CD4-positive, alpha-beta T cell (primary cell): ENCODE measurements at regions not wholly inside any gene's neighbourhood (a gene's known extent, or its start where the extent isn't known, plus 50 kb on each side); places are given as distances from the start of the nearest gene placed in this dataset.

Source experiments
- ATAC-seq: fragments of 200-7000 bp; cut with Tn5 transposase; one replicate; pipeline ENCODE4 v1.10.0; 2022; ENCODE audit warnings: mild to moderate bottlenecking; ENCODE audit not compliant: poor library complexity
- CTCF ChIA-PET: fragments of 350-600 bp; sonication (Branson Sonifier 250); formaldehyde crosslinking; loops from one replicate; lab custom pipeline; 2021; ENCODE audit warnings: antibody characterized with exemption, inconsistent platforms; lab: Charles Lee
- POLR2A ChIA-PET: fragments of 350-600 bp; sonication (Branson Sonifier 250); formaldehyde crosslinking; loops from one replicate; lab custom pipeline; 2021; ENCODE audit warnings: antibody characterized with exemption, inconsistent platforms; lab: Charles Lee
- DNase-seq, 14 experiments: peaks; one replicate each; pipeline ENCODE4 v3.0.0-alpha.2; 2013 to 2020; ENCODE audit warnings: mixed read lengths in 2 of 14
- H3K27ac ChIP-seq, 2 donors: one replicate each; pipeline versions ENCODE4 v1.5.1 to v1.7.0; 2013; ENCODE audit warnings: low read length in 2 of 2, low read depth in 1 of 2, mild to moderate bottlenecking in 1 of 2
- H3K27me3 ChIP-seq, 2 experiments: 1 replicate in 1 of 2; 2 replicates in 1 of 2; pipeline versions ENCODE4 v1.6.1 to v1.7.0; 2013; ENCODE audit warnings: low read length in 2 of 2, control low read depth in 1 of 2, mild to moderate bottlenecking in 1 of 2, moderate library complexity in 1 of 2; ENCODE audit not compliant: insufficient read depth in 2 of 2, control insufficient read depth in 1 of 2
- H3K36me3 ChIP-seq: one replicate; pipeline ENCODE4 v1.6.1; 2013; ENCODE audit warnings: low read length, control low read depth; ENCODE audit not compliant: insufficient read depth
- H3K4me1 ChIP-seq: one replicate; pipeline ENCODE4 v1.6.1; 2013; ENCODE audit warnings: low read length, control low read depth; ENCODE audit not compliant: insufficient read depth
- H3K4me3 ChIP-seq: one replicate; pipeline ENCODE4 v1.5.1; 2013; ENCODE audit warnings: mild to moderate bottlenecking, low read length, moderate library complexity
- H3K9me3 ChIP-seq, 2 experiments: 1 replicate in 1 of 2; 2 replicates in 1 of 2; pipeline versions ENCODE4 v1.6.1 to v1.7.0; 2013; ENCODE audit warnings: low read length in 2 of 2, mild to moderate bottlenecking in 2 of 2, control low read depth in 1 of 2, moderate library complexity in 1 of 2; ENCODE audit not compliant: control insufficient read depth in 1 of 2, insufficient read depth in 1 of 2
- H3K27ac Mint-ChIP-seq: one replicate; pipeline ENCODE4 v1.8.0; 2020; ENCODE audit warnings: mixed read lengths
- H3K27me3 Mint-ChIP-seq: one replicate; pipeline ENCODE4 v1.8.0; 2021; ENCODE audit warnings: mixed read lengths
- H3K36me3 Mint-ChIP-seq: one replicate; pipeline ENCODE4 v1.8.0; 2021; ENCODE audit warnings: low read depth, mixed read lengths
- H3K4me1 Mint-ChIP-seq: one replicate; pipeline ENCODE4 v1.8.0; 2021; ENCODE audit warnings: low read depth, mixed read lengths
- H3K4me3 Mint-ChIP-seq: one replicate; pipeline ENCODE4 v1.8.0; 2020; ENCODE audit warnings: mild to moderate bottlenecking, mixed read lengths
- H3K9me3 Mint-ChIP-seq: one replicate; pipeline ENCODE4 v1.8.0; 2020; ENCODE audit warnings: mixed read lengths
- CTCF ChIP-seq: fragments of 200-600 bp; IDR thresholded peaks from one replicate; pipeline ENCODE4 v1.8.0; 2022; ENCODE audit warnings: antibody characterized with exemption, mild to moderate bottlenecking
- intact Hi-C, 2 experiments: fragments of 100-400 bp; cut with DNase I in 1 of 2; cut with micrococcal nuclease in 1 of 2; formaldehyde crosslinking; loops; one replicate each; pipeline versions ENCODE4 v1.15.1 to v1.9.0; 2023 to 2025; cut with DNase I, micrococcal nuclease

- intact Hi-C loops, result no loop called here
- H3K9me3 Mint-ChIP-seq, result no peaks in the 10 kb centered on the region
- H3K36me3 ChIP-seq, result no peaks in the 10 kb centered on the region
- H3K27me3 ChIP-seq, result no peaks in the 10 kb centered on the region
- H3K27ac Mint-ChIP-seq, result no peak overlapping the region
- CTCF ChIA-PET, result no interaction called here
- no peaks in the 10 kb centered on the region for H3K4me1 ChIP-seq
- H3K4me3 ChIP-seq, result no peak overlapping the region
- no peak for TF ChIP-seq CTCF
- POLR2A ChIA-PET, result no interaction called here
- peaks cover 4% of the 10 kb centered on the region for H3K27me3 Mint-ChIP-seq
- no peaks in the 10 kb centered on the region for H3K36me3 Mint-ChIP-seq
- H3K4me3 Mint-ChIP-seq, result no peak overlapping the region
- no peak for DNase-seq
- H3K4me1 Mint-ChIP-seq, result peaks cover 10% of the 10 kb centered on the region
- no peak overlapping the region for H3K27ac ChIP-seq
- H3K9me3 ChIP-seq, result no peaks in the 10 kb centered on the region
- no peak for ATAC-seq
Observed at GRCh38 chr12:25719505-25719904, 166.4 kb upstream of the LMNTD1 start.

GRCh38 chr12:25723336-25723735 is 170.3 kb upstream of the LMNTD1 start:
- no peak for ATAC-seq
- no peak for TF ChIP-seq CTCF
- H3K4me3 ChIP-seq, result no peak overlapping the region

GRCh38 chr12:25723921-25724491 is 170.9 kb upstream of the LMNTD1 start:
- no peak overlapping the region for H3K27ac Mint-ChIP-seq
- intact Hi-C loops, result no loop called here
- peaks cover 2% of the 10 kb centered on the region for H3K27me3 Mint-ChIP-seq
- Histone ChIP-seq H3K27ac (no peak overlapping the region), H3K4me1 (no peaks in the 10 kb centered on the region), H3K4me3 (no peak overlapping the region), H3K36me3 (no peaks in the 10 kb centered on the region), H3K27me3 (no peaks in the 10 kb centered on the region), H3K9me3 (peaks cover 0 to 9% of the 10 kb centered on the region in 2 experiments)
- ChIA-PET POLR2A (no interaction called here), CTCF (no interaction called here)
- no peaks in the 10 kb centered on the region for H3K9me3 Mint-ChIP-seq
- no peak for ATAC-seq
- TF ChIP-seq CTCF, result no peak
- no peak overlapping the region for H3K4me3 Mint-ChIP-seq
- H3K4me1 Mint-ChIP-seq, result no peaks in the 10 kb centered on the region
- no peaks in the 10 kb centered on the region for H3K36me3 Mint-ChIP-seq
- DNase-seq, result no peak

More at GRCh38 chr12:25723336-25723735, 170.3 kb upstream of the LMNTD1 start:
- no peaks in the 10 kb centered on the region for H3K4me1 Mint-ChIP-seq
- no peaks in the 10 kb centered on the region for H3K36me3 Mint-ChIP-seq
- H3K9me3 Mint-ChIP-seq, result no peaks in the 10 kb centered on the region
- H3K4me3 Mint-ChIP-seq, result no peak overlapping the region
- Histone ChIP-seq H3K27ac (no peak overlapping the region), H3K36me3 (no peaks in the 10 kb centered on the region), H3K27me3 (no peaks in the 10 kb centered on the region), H3K9me3 (peaks cover 0 to 9% of the 10 kb centered on the region in 2 experiments), H3K4me1 (no peaks in the 10 kb centered on the region)
- H3K27ac Mint-ChIP-seq, result no peak overlapping the region
- DNase-seq, result no peak
- CTCF ChIA-PET, result no interaction called here
- intact Hi-C loops, result no loop called here
- POLR2A ChIA-PET, result no interaction called here
- H3K27me3 Mint-ChIP-seq, result peaks cover 4% of the 10 kb centered on the region
